Motor neuron (in vitro differentiated cells): ENCODE measurements at regions not wholly inside any gene's neighbourhood (a gene's known extent, or its start where the extent isn't known, plus 50 kb on each side); places are given as distances from the start of the nearest gene placed in this dataset.
A peak's percentile ranks its signal among the peaks of the same experiment; 100 is the strongest.

Experiments
- ATAC-seq, 8 experiments: fragments of 200-7000 bp; cut with Tn5 transposase; replicated peaks in 6 of 8; 2 replicates each; pipeline ENCODE4 v1.8.0; 2021; ENCODE audit warnings: mild to moderate bottlenecking in 8 of 8, moderate library complexity in 8 of 8
- H3K27ac ChIP-seq, 2 donors: fragments of 250-450 bp; sonication (Bioruptor Pico); 2 replicates each; pipeline ENCODE4 v1.9.0; 2021; ENCODE audit warnings: antibody characterized with exemption in 2 of 2, mild to moderate bottlenecking in 2 of 2, moderate library complexity in 1 of 2
- H3K4me1 ChIP-seq, 2 donors: fragments of 250-450 bp; sonication (Bioruptor Pico); replicated peaks in 1 of 2; 2 replicates each; pipeline ENCODE4 v1.6.1; 2021; ENCODE audit warnings: antibody characterized with exemption in 2 of 2, mild to moderate bottlenecking in 2 of 2, moderate library complexity in 1 of 2
- H3K4me3 ChIP-seq, 5 donors: fragments of 250-450 bp; sonication (Bioruptor Pico); 2 replicates each; pipeline ENCODE4 v1.9.0; 2021; ENCODE audit warnings: antibody characterized with exemption in 5 of 5, mild to moderate bottlenecking in 5 of 5, moderate library complexity in 4 of 5
- WGBS, 10 experiments: fragments of 450-650 bp; shearing (Covaris generic); methylation state at CpG; one replicate each; pipeline ENCODE4 v1.0.0; 2022; 5-methylcytosine and 5-hydroxymethylcytosine counted together
- in situ Hi-C, 9 experiments: fragments of 400-800 bp; cut with MboI; loops; one replicate each; pipeline ENCODE4 v1.15.0; 2021; ENCODE audit warnings: low sequenced_read_pairs in 9 of 9, low pct_unique_long_range_greater_than_20kb in 2 of 9; ENCODE audit not compliant: unreplicated experiment in 9 of 9

- in situ Hi-C loops = no loop called here
- Histone ChIP-seq H3K4me1 (no peaks in the 10 kb centered on the region), H3K4me3 (no peak overlapping the region), H3K27ac (no peak overlapping the region)
- ATAC-seq = no peak
These were observed 469.1 kb upstream of the ARHGEF26 start for GRCh38 chr3:153652076-153652475.

GRCh38 chr3:153657046-153657445, 464.1 kb upstream of the ARHGEF26 start:
- in situ Hi-C loops = no loop called here
- no peak overlapping the region for H3K27ac ChIP-seq
- H3K4me1 ChIP-seq = no peaks in the 10 kb centered on the region
- ATAC-seq = no peak
- no peak overlapping the region for H3K4me3 ChIP-seq

- in situ Hi-C loops = no loop called here
- H3K27ac ChIP-seq = no peak overlapping the region
- H3K4me3 ChIP-seq = no peak overlapping the region
- 54 to 100% (median 90%) methylated on average over 2 to 3 of the region's 3 CpGs; no CpG with 5 or more reads in 1 of the 10 experiments for WGBS, 10 experiments
- no peak for ATAC-seq
- H3K4me1 ChIP-seq = no peaks in the 10 kb centered on the region
These were observed 463.7 kb upstream of the ARHGEF26 start for GRCh38 chr3:153657461-153657860.

GRCh38 chr3:153658136-153658535, 463.1 kb upstream of the ARHGEF26 start:
- ATAC-seq = no peak
- in situ Hi-C loops = no loop called here
- H3K27ac ChIP-seq = no peak overlapping the region
- H3K4me3 ChIP-seq = no peak overlapping the region
- no peaks in the 10 kb centered on the region for H3K4me1 ChIP-seq

DNA sequence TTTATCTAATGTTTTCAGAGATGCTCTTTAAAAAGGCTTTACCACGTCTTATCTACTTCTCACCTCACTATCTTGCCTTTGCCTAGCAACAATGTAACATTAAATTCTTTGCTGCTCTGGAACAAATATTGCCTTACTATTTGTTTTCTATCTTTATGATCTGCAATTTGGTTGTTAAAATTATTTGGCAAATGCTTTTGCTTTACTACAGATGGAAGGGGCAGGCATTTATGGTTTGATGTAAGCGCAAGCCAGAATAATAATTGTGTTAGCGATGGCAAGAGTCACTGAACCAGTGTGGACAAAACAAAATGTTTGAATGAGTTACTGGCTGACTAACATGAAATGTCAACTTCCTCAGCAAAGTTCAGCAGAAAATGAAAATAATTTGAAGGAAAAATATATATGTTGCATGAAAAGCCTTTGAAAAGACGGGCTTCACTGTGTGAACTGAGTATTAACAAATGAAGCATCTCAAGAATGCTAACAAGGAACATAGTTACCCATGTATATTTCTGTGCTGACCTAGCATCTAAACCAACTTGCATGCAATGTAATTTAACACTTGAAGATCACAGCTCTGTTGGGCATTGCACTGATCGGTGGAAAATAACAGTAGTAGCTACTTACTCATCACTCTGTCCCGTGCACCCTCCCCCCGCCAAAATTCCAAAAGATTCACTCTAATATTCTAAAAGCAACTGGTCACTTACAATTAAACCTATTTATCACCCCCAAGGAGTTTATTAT, 454.0 kb upstream of the ARHGEF26 start:
- ATAC-seq = no peak
- Histone ChIP-seq H3K27ac (no peak overlapping the region), H3K4me3 (no peak overlapping the region), H3K4me1 (no peaks in the 10 kb centered on the region)
- in situ Hi-C loops = no loop called here
- WGBS, 10 experiments = 69 to 100% (median 82%) methylated on average over 1 to 7 of the region's 7 CpGs

- WGBS, 10 experiments = 71 to 100% (median 92%) methylated on average over 1 to 3 of the region's 3 CpGs; no CpG with 5 or more reads in 1 of the 10 experiments
- in situ Hi-C loops = no loop called here
- ATAC-seq = no peak
- no peaks in the 10 kb centered on the region for H3K4me1 ChIP-seq
- no peak overlapping the region for H3K4me3 ChIP-seq
- H3K27ac ChIP-seq = no peak overlapping the region
These were observed 451.7 kb upstream of the ARHGEF26 start for GRCh38 chr3:153669527-153669926.

GRCh38 chr3:153670577-153670976, 450.6 kb upstream of the ARHGEF26 start:
- 33 to 100% (median 60%) methylated on average over 1 to 3 of the region's 3 CpGs for WGBS, 10 experiments
- in situ Hi-C loops = no loop called here
- no peak for ATAC-seq
- H3K27ac ChIP-seq = no peak overlapping the region
- H3K4me3 ChIP-seq = no peak overlapping the region
- H3K4me1 ChIP-seq = no peaks in the 10 kb centered on the region

DNA sequence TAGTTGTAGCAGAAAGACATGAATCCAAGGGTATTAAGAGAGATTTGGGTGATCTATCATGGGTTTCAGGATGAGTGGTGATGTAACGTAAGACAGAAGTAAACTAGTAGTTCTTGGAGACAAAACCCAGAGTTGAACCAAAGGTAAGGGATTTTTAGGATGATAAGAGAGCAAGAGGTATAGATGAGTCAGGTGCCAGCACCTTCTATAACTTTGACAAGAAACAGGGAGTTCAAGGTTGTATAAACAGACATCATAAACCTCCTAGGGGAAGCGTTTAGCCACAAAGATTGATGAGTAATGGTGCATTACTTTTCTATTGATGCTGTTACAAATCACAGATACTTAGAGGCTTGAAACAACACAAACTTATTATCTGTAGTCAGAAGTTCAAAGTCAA, 447.3 kb upstream of the ARHGEF26 start:
- 22 to 92% (median 78%) methylated on average over 1 to 2 of the region's 2 CpGs for WGBS, 10 experiments
- no peak for ATAC-seq
- Histone ChIP-seq H3K27ac (no peak overlapping the region), H3K4me3 (no peak overlapping the region), H3K4me1 (no peaks in the 10 kb centered on the region)
- in situ Hi-C loops = no loop called here

DNA sequence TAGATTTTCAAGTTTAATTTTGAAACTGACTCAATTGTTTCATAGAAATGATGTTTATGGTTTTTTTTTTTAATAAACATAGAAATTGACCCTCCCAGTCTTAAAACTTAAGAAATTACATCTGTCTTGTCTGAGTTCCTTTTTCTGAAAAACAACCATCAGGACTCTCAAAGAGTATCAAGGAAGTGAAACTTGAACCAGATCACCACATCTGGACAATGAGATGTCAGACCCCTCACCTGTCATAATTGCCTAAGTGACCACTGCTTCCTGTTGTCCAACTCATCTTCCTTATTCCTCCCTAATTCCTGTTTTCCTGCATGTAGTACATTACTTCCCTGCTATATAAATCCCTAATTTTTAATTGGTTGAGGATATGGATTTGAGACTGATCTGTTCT, 441.5 kb upstream of the ARHGEF26 start:
- Histone ChIP-seq H3K27ac (no peak overlapping the region), H3K4me3 (no peak overlapping the region), H3K4me1 (no peaks in the 10 kb centered on the region)
- no peak for ATAC-seq
- in situ Hi-C loops = no loop called here

GRCh38 chr3:153680526-153680925, 440.7 kb upstream of the ARHGEF26 start:
- Histone ChIP-seq H3K4me1 (no peaks in the 10 kb centered on the region), H3K27ac (no peak overlapping the region), H3K4me3 (no peak overlapping the region)
- in situ Hi-C loops = no loop called here
- 10 to 100% (median 79%) methylated on average over 1 of the region's 1 CpG; no CpG with 5 or more reads in 2 of the 10 experiments for WGBS, 10 experiments
- no peak for ATAC-seq

- 20 to 100% (median 83%) methylated on average over 1 of the region's 1 CpG; no CpG with 5 or more reads in 3 of the 10 experiments for WGBS, 10 experiments
- Histone ChIP-seq H3K4me1 (no peaks in the 10 kb centered on the region), H3K4me3 (no peak overlapping the region), H3K27ac (no peak overlapping the region)
- ATAC-seq = no peak
- in situ Hi-C loops = no loop called here
These were observed 440.1 kb upstream of the ARHGEF26 start for GRCh38 chr3:153681057-153681456.

DNA sequence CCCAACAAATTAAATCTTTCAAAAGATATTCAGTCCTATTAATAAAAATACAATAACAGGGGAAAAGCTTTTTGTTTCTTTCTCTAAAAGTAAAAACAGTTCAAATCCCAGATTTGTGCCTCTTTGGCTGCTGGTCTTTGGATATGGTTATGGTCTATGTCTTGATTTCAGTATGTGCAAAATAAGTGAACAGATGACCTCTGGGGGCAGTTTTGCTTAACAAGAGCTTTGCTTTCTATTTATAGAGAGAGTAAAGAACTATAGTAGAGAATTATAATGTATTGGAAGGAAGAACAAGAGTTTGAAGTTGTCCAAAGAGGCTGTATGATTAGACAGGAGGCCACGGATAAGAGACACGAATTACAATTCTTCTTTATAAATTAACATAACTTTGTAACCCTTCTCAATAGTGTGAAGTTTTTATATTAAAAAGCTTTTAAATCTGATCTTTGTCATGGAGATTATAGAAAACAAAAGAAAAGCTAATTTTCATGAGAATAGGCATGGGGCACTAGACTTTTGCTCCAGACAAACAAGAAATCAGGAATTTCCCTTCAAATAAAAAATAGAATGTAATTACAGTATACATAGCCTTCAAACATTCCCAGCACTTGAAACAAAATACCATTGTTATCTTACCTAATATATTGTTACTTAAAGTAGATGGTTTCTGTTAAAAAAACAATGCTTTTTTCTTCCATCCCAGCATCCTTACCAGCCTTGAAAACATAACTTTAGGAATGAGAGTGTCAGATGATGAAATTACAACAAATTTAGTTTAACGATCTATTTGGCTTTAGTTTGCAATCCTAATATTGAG, 432.7 kb upstream of the ARHGEF26 start:
- Histone ChIP-seq H3K27ac (no peak overlapping the region), H3K4me3 (no peak overlapping the region), H3K4me1 (peaks cover 8 to 11% of the 10 kb centered on the region in 2 donors)
- ATAC-seq = peak in 2 of 8 experiments; percentile 50 to 54
- in situ Hi-C loops = no loop called here
- 41 to 92% (median 68%) methylated on average over 1 to 3 of the region's 3 CpGs for WGBS, 10 experiments

GRCh38 chr3:153693207-153693606, 428.0 kb upstream of the ARHGEF26 start:
- in situ Hi-C loops = no loop called here
- ATAC-seq = no peak
- peaks cover 4 to 7% of the 10 kb centered on the region in 2 donors for H3K4me1 ChIP-seq
- H3K27ac ChIP-seq = no peak overlapping the region
- H3K4me3 ChIP-seq = no peak overlapping the region
- WGBS, 10 experiments = 48 to 100% (median 97%) methylated on average over 1 to 3 of the region's 3 CpGs; no CpG with 5 or more reads in 2 of the 10 experiments

DNA sequence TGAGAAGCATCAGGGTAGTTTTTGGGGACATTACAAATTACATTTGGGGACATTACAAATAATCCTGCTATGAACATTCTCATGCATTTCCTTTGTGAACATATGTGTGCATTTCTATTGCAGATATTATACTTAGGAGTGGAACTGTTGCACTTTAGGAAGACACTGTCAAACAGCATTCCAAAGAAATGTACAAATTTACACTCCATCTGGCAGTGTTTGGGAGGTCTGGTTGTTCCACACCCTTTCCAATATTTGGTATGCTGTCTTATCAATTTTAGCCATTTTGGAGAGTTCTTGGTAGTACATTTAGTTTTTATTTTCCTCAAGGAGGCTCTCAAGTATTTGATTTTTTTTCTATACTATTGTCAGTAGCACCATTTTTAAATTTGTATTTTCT, 419.1 kb upstream of the ARHGEF26 start:
- no peaks in the 10 kb centered on the region for H3K4me1 ChIP-seq
- H3K27ac ChIP-seq = no peak overlapping the region
- ATAC-seq = no peak
- H3K4me3 ChIP-seq = no peak overlapping the region
- in situ Hi-C loops = no loop called here
